ENCODE measurements at regions not wholly inside any gene's neighbourhood (a gene's known extent, or its start where the extent isn't known, plus 50 kb on each side); places are given as distances from the start of the nearest gene placed in this dataset.

GRCh38 chr3:192060160-192060781 lies 599.3 kb downstream of the PYDC2 start:
- TF ChIP-seq POLR2AphosphoS5 (IDR thresholded peaks at IDR 0.05) (no peak), POLR2A (IDR thresholded peaks at IDR 0.05) (no peak), CTCF (IDR thresholded peaks at IDR 0.05 in 8 of 11, conservative IDR thresholded peaks at IDR 0.05 in 3 of 11) (no peak)
- Histone ChIP-seq H3K27me3 (replicated peaks in 1 of 7) (no peaks in the 10 kb centered on the region), H3K4me3 (no peak overlapping the region), H3K27ac (no peak overlapping the region), H3K36me3 (no peaks in the 10 kb centered on the region), H3K9me3 (no peaks in the 10 kb centered on the region), H3K4me1 (no peaks in the 10 kb centered on the region)
- 54 to 63% (median 58%) methylated on average over 3 of the region's 3 CpGs for WGBS, 5 donors
- DNase-seq = no peak
- intact Hi-C loops (cut with DNase I; ENCODE audit: low total_unique reads) = no loop called here

- DNase-seq = no peak
- H3K4me3 ChIP-seq = no peak overlapping the region
- no peaks in the 10 kb centered on the region for H3K27me3 ChIP-seq (replicated peaks in 1 of 7)
- WGBS, 5 donors = 84 to 95% (median 88%) methylated on average over 2 of the region's 2 CpGs
- H3K27ac ChIP-seq = no peak overlapping the region
- no peaks in the 10 kb centered on the region for H3K4me1 ChIP-seq
- no peaks in the 10 kb centered on the region for H3K9me3 ChIP-seq
- intact Hi-C loops (cut with DNase I; ENCODE audit: low total_unique reads) = no loop called here
- TF ChIP-seq POLR2A (IDR thresholded peaks at IDR 0.05) (no peak), CTCF (IDR thresholded peaks at IDR 0.05 in 8 of 11, conservative IDR thresholded peaks at IDR 0.05 in 3 of 11) (no peak), POLR2AphosphoS5 (IDR thresholded peaks at IDR 0.05) (no peak)
- no peaks in the 10 kb centered on the region for H3K36me3 ChIP-seq
Measured at GRCh38 chr3:192061426-192061825, 600.5 kb downstream of the PYDC2 start.

- Histone ChIP-seq H3K4me1 (no peaks in the 10 kb centered on the region), H3K36me3 (no peaks in the 10 kb centered on the region), H3K9me3 (no peaks in the 10 kb centered on the region), H3K27me3 (replicated peaks in 1 of 7) (no peaks in the 10 kb centered on the region), H3K4me3 (no peak overlapping the region), H3K27ac (no peak overlapping the region)
- 54 to 98% (median 76%) methylated on average over 3 of the region's 3 CpGs for WGBS, 5 donors
- intact Hi-C loops (cut with DNase I; ENCODE audit: low total_unique reads) = no loop called here
- TF ChIP-seq POLR2A (IDR thresholded peaks at IDR 0.05) (no peak), POLR2AphosphoS5 (IDR thresholded peaks at IDR 0.05) (no peak), CTCF (IDR thresholded peaks at IDR 0.05 in 8 of 11, conservative IDR thresholded peaks at IDR 0.05 in 3 of 11) (no peak)
- no peak for DNase-seq
Measured at GRCh38 chr3:192062186-192062585, 601.2 kb downstream of the PYDC2 start.

GRCh38 chr3:192063570-192063969 lies 602.6 kb downstream of the PYDC2 start:
- 25 to 49% (median 39%) methylated on average over 15 to 16 of the region's 16 CpGs for WGBS, 5 donors
- peak; percentile 81 for DNase-seq
- intact Hi-C loops (cut with DNase I; ENCODE audit: low total_unique reads) = no loop called here

More at GRCh38 chr3:192063570-192063969, 602.6 kb downstream of the PYDC2 start:
- Histone ChIP-seq H3K36me3 (no peaks in the 10 kb centered on the region), H3K4me1 (no peaks in the 10 kb centered on the region), H3K9me3 (no peaks in the 10 kb centered on the region), H3K27ac (peak overlapping the region in 5 of 8 donors; percentile 42 to 78 (median 68)), H3K27me3 (replicated peaks in 1 of 7) (no peaks in the 10 kb centered on the region), H3K4me3 (peak overlapping the region in 2 of 8 donors; percentile 31 to 45)
- TF ChIP-seq CTCF (IDR thresholded peaks at IDR 0.05 in 8 of 11, conservative IDR thresholded peaks at IDR 0.05 in 3 of 11) = peak in 1 of 11 experiments; percentile 27
- no peak for TF ChIP-seq POLR2A (IDR thresholded peaks at IDR 0.05)
- peak; percentile 28 to 78 (median 39) for TF ChIP-seq POLR2AphosphoS5 (IDR thresholded peaks at IDR 0.05)

Measured in spleen (tissue), 11 donors.